Stimulated activated naive CD4-positive, alpha-beta T cell (primary cell): ENCODE measurements at regions not wholly inside any gene's neighbourhood (a gene's known extent, or its start where the extent isn't known, plus 50 kb on each side); places are given as distances from the start of the nearest gene placed in this dataset.

Experiments
- DNase-seq, 6 experiments: peaks; one replicate each; lab custom pipeline; 2025; lab: John Stamatoyannopoulos, UW

DNA sequence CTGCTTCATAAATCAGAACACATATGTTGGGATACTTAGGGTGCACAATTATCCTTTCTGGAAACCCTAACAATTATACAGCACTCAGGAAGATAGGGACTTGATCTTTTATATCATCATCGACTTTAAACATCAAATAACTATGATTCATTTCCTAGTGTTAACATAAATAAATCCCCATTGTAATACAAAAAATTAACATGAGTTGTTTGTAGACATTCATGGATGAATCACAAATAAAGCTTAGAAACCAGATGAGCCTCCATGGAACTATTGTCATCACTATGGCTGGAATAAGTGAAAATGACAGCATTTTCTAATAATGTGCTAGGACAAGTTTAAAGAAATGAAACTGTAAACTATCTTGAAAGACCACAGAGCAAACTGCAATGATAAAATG is 821.7 kb downstream of the GATA3 start:
- DNase-seq: no peak

DNA sequence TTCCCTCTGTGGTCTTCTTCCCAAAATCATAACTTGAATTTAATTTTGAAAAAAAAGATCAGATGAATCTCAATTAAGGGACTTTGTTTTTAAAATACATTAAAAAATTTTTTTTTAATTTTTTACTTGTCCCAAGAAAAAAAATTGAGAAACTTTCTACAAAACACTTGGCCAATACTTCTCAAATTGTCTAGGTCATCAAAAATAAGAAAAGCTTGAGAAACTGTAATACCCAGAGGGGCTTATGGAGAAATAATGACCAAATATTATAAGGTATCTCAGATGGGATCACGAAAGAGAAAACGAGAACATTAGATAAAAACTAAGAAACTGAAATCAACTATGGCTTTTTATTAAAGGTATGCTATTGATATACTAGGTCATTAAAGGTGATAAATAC is 835.0 kb downstream of the GATA3 start:
- no peak for DNase-seq

DNA sequence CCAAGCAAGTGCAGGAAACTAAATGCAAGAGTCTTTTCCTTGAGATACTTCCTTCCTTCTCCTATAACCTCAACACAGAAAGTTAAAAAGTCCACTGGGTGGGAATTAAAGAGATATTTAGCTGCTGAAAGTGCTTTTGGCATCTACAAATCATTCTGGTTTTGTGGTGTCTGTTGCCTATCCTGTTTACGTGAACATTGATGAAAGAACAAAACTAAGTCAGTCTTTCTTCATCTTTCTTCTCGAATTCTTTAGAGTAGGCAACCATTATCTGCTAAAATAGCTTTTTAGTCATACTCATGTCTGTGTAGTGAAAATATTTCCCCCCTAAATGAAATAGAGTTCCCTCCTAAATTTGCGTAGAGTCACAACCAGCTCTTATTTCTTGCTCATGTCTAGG is 838.6 kb downstream of the GATA3 start:
- DNase-seq: no peak

DNA sequence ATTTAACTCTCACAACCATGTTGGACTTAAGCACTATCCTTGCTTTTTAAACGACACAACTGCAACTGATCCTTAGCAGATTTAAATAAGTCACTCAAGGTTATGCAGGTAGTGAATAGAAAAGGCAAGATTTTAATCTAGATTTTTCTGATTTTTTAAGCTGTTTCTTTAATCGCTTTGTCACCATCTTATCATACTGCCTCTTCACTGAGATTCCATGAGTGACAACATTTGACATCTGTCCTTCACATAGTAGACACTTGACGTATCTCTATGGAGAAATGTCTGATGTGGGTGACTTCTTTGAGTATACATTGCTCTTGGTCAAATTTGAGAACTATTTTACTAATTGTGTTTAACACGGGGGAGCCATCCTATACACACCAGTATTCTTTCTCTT is 839.7 kb downstream of the GATA3 start:
- DNase-seq: no peak

DNA sequence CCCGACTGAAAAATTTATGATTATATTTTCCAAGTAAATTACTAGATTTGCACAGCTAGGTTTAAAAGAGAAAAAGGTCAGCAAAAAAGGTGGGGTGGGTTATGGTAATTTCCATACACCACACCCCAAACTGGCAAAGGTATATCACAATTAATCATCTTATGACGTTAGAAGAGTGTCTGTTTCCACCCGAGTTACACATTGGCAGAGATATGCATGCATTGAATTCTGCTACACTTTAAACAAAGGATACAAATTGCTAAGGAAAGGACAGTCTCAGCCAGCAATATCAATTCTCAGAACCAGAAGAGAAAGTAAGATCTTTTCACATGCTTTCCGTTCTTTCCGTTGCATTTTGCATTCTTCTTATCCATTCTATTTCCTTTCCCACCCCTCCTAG is 843.3 kb downstream of the GATA3 start:
- DNase-seq: no peak

DNA sequence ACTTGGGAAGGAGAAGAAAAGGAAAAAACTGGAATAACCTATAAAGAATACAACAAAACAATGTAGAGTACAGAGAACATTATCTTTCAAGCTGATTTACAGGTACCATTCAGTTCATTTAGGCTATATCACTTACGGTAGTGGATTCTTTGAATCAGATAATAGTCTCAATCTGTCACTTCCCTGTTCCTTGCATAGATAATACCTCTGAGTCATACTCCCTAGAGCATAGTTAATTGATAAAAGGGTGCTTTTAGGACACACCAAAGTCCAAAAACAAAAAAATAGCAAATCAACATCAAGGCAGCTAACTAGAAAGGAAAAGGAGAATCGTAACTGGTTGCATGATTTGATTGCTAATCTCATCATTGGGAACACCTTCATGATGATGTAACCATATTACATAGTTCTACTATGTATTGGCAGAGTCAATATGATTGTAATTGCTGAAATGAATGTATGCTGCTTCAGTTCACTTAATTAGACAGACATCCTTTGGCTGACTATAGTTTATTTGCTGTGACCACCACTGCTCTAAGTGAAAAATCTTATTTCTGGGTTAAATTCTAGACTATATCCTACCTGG is 844.4 kb downstream of the GATA3 start:
- DNase-seq: no peak

DNA sequence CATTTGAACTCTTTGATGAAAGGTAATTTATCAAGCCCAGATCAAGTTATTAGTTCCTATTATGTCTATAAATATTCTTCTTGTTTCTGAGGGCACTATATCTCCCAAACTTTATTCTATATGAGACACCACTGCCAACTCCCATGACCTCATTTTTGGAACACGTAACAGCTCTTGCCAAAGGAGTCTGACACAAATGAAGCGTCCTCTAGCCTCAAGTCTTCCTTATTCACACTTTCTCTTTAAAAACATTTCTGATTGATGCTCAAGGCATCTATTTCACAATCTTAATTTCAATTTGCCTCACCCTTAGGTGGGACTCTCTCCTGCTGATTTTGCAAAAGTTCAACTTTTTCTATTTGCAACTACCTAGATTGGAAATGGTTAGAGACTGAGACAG is 848.4 kb downstream of the GATA3 start:
- DNase-seq: no peak

DNA sequence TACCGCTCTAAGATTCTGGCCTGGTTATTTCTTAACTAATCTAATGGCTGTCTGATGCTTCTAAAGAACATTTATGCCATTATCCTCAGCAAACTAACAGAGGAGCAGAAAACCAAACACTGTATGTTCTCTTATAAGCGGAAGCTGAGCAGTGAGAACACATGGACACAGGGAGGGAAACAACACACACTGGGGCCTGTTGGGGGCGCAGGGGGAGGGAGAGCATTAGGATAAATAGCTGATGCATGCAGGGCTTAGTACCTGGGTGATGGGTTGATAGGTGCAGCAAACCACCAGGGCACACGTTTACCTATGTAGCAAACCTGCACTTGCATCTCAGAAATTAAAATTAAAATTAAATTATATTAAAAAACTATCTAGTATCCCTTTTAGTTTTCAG is 853.5 kb downstream of the GATA3 start:
- DNase-seq: no peak

DNA sequence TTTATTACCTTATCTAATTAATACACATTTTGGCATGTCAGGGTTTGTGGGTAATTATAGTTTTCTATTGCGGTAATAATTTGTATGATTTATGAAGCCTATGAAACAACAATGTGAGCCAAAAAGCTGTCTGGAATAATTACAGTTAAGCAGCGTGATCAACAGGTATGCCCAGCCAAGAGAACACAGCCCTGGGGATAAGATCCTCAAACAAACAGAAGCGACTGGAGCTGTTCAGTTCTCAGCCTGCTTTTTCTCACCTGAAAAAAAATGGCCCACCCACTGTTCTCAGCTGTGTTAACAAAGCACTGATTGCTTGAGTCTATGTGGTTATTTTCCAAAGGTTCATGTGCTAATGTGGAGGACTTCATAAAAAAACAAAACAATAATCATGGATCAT is 855.8 kb downstream of the GATA3 start:
- DNase-seq: no peak

DNA sequence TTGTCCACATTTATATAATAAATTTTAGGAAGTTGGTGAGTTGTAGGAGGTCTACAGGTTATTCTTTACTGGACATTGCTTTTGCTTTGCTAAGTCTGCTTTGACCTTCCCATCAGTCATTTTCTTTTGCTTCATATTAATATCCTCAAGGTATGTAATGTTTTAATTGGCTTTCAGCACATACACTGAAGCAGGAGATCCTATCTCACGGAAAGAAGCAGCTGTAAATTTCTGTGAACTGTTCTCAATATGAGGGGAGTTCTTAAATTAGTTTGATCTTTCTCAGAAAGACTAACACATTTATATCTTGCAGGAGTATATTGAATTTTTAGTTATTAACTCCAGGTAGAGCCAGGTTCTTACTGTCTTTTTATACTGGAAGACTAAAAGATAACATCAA is 856.5 kb downstream of the GATA3 start:
- no peak for DNase-seq

DNA sequence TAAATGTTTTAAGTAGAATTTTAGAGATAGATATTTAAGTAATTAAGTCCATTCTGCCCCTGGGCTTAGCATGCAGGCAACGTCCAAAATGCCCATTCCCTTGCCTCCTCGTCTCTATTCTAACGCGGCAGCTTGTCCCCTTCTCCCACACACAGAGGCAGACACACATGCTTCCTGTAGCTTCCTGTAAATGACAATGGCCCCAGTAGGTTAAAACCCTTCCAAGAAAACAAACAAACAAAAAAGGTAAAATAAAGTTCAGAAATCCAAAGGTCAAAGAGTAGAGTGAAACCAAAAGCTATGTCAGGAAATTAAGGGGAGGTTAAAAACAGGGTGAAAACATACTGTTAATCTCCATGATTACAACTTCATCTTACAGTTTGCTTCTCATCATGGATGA is 857.6 kb downstream of the GATA3 start:
- DNase-seq: no peak

DNA sequence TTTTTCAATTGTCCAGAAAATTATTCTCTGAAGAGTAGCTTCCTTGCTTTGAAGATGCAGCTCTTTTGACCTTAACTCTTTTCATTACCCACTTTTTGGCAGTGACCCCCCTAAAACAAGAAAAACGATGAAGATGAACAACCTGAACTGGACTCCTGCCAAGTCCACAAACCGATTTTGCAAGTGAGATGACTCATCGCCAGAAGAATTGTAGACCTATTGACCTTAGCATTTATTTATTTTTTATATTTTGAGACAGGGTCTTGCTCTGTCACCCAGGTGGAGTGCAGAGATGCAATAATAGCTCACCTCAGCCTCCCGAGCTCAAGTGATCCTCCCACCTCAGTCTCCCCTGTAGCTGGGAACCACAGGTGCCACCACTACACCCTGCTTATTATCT is 859.2 kb downstream of the GATA3 start:
- DNase-seq: no peak

DNA sequence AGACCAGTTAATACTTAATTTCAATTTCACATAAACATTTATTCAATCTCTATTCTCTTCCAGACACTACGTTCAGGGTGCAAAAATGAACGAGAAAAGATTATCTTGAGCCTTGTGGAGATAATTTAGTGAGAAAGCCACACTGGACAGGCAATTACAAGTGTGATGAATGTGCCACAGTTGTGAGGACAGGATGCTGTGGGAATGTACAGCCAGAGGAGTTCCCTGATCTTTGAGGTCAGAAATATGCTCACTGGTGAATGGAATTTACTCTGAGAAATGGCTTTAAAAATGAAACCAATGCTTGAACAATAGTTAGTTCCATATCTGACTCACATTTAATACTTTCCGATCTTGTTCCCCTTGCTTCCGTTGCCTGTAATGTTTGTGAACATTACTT is 864.8 kb downstream of the GATA3 start:
- DNase-seq: no peak

DNA sequence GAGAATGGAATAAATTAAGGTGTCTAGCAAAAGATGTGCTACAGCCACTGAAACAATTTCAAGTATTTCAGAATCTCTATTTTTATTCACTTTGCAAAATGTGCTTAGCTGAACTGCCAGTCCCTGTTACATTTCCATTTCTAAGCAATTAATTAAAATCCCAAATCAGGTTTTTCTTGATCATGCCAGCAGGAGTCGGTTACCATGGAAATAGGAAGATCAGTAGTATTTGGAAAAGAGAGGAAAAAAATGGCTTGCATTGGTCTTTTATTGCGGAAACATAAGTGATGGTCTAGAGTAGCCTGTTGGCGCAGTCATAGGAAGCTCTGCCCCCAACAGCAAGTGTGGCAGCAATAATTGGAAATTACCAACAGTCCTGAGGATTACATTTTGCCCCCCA is 867.1 kb downstream of the GATA3 start:
- no peak for DNase-seq

DNA sequence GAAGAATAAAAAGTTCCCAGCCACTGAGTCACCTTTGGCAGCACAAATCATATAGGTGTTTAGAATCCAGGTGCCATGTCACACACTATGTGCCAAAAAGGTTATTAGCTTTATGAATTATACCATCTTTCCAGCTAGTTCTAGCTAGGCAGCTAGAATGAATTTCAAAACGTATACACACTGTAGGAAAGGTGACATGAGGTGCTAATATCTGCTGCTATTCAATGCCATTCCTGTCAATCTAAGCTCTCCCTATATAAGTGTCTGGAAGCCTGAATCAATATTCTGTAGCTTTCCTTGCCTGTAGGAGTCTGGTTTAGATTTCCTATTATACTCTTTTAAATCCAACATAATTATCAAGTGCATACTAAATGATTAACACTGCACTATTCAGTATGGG is 868.6 kb downstream of the GATA3 start:
- no peak for DNase-seq

DNA sequence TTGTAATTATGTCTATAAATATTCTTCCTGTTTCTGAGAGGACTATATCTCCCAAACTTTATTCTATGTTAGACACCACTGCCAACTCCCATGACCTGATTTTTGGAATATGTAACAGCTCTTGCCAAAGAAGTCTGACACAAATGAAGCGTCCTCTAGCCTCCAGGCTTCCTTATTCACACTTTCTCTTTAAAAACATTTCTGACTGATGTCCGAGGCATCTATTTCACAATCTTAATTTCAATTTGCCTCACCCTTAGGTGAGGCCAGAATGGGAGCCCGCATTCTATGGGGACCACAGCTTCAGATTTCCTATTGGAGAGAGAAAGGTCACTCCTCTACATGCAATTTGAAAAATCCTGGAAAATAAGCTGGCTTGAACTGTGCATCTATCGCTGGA is 873.2 kb downstream of the GATA3 start:
- DNase-seq: no peak

DNA sequence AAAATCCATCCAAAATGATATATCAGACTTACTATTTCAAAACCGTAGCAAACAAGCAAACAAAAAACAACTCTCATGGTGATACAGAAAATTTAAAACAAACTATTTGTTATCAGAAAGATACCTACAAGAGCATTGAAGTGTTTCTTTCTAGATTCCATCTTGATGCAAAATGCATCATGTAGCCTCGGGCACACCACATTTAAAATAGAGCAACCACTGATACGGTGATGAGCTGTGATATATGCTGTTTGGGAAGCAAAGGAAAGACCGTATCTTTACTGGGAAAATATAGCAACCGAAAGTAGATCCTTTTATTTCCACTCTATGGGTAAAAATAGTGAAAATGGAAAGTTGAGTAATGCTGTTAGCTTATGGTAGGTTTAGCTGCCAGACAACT is 892.0 kb downstream of the GATA3 start:
- DNase-seq: no peak

DNA sequence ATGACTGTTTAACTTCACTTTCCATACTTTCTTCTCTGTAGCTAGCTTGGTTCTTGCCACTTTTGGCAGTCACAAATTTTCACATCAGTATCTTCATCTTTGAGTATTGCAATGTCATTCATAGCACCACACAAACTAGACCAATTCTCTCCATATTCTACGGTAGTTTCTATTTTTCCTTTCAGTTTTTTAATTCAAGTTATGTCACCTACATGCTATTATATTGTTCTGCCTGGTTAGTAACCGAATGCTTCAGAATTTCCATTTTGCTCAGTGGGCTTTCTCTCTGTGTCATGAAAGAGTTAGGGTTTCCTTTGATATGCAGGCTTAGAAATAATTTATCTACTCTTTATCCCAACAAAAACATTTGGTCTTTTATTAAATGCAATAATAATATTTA is 896.5 kb downstream of the GATA3 start:
- DNase-seq: no peak

DNA sequence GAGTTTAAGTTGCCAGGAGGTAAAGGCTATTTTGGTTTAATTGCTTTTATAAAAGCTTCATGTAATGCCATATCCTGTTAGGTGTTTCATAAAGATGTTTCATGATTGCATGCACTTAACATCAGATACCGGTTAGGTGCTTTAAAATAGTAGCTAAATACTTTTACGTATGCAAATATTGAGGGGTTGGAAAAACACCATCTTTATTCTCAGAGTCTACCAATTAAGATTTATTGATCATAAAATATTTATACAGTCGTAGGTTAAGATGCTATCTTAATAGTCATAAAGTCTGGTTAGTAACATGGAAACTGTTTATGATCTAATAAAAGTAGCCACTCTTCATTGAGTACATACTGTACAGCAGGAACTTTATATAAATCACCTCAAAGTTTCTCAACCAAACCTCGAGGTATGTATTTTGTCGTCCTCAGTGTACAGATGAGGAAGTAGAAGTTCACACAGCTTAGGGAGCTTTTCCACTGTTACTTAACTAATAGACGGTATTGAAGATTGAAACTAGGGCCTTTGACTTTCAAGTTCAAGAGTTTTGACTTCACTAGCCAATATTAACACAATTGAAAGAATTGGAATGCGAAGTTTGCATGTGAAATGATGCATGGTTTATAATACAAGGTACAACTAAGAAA is 897.1 kb downstream of the GATA3 start:
- no peak for DNase-seq

DNA sequence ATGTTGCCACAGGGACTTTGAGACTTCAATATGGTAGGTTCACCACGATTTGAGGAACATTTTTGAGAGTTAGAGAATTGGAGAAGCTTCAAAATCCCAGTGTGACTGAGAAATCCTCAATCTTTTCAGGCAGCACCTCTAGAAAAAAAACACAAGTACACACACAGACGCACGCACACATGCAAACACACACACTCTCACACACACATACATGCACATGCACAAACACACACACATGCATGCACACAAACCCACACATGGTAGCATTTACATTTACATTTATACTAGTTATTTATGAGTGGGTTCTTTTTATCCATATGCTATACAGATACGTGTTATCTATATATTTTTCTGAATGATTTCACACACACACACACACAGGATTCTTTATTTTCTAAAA is 901.9 kb downstream of the GATA3 start:
- no peak for DNase-seq

DNA sequence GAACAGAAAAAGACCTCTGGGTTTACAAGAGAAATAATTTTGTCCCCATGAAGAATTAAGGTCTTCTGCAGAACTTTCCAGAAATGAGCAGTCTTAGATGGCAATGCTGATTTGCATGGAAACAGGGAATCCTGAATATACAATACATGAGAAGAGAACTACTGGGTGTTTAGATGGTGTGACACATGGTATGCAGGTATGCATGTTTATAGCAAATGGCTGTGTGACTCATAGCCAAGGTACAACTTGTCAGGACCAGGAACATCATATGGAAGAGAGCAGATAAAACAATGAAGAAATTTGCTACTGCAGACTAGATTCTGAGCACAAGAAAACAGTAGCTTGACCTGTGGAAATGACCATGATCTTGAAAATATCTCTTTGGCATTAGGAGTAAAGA is 907.8 kb downstream of the GATA3 start:
- DNase-seq: no peak

DNA sequence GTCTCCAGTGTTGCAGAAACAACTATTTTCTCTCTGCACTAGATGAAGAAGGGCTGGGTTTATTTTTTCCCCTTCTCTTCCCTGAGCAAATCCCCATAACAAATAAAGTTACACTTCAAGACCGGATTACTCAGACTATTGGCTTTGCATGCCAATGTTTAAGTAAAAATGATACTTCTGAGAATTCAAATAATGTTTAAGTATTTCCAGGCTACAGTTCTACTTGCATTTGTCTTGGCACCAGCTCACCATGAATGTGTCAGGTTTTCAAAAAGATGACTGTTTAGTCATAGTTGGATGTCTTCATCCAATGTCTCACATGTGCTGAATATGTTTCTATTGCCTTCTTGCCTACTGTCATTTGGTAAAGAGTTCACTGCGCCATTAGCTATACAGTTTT is 912.6 kb downstream of the GATA3 start:
- DNase-seq: no peak

DNA sequence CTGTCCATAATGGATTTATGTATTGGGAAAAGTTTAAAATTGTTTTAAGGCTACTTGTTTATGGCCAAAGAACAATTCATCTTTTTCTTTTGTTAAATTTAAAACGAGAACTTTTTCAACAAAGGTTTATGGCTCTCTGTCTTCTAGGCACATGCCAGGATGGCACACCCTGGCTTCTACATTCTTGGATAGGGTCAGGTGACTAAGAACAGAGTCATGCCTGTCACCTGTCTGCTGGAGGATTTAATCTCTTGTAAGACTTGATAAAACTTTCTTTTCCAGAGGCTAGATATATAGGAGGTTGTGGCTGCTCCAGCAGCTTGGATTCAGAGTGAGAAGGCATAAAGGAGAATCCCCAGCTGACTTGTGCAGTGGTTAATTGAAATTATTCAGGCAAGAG is 915.4 kb downstream of the GATA3 start:
- DNase-seq: no peak

DNA sequence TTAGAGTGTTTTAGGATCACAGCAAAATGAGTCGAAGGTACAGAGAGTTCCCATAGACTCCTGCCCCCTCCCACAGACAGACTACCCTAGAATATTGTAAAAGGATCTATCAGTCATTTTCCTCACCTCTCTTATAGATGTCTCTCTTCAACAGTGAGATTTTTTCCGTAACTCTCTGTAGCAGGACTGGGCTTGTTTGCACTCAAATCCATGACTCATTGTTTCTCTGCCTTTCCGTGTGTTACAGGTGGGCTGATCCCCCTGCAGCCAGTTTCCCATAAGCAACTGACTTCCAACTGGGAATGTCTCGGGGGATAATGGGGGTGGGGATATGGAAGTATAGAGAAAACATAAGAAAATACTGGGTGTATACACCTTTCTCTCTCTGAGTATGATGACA is 921.0 kb downstream of the GATA3 start:
- no peak for DNase-seq

DNA sequence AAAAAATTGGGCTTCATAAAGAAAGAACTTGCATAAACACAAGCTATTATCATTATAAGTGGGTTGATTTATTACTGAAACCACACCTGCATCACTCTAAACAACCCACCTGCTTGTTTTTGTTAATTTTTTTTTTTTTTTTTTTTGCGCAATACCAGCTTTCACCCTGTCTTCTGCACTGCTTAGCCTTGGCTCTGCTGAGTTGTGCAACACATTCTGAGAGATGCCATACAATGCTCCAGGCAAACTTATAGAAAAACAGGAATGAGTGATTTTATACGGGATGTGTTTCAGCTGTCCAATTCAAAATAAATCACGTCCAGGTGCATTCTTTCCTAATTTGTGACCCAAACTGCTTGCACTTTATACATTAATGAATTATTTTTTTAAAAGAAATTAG is 923.6 kb downstream of the GATA3 start:
- no peak for DNase-seq
